Peyer's patch (tissue), 4 donors: ENCODE measurements at regions not wholly inside any gene's neighbourhood (a gene's known extent, or its start where the extent isn't known, plus 50 kb on each side); places are given as distances from the start of the nearest gene placed in this dataset.
"Not testable (repeated sequence)": the region's sequence is repeated elsewhere in the genome, so short reads cannot be mapped to it uniquely, and the experiment has no call there.

ENCODE experiments used
- POLR2A ChIP-seq, 2 donors: fragments of 450-650 bp; IDR thresholded peaks; one replicate each; pipeline ENCODE4 v1.5.1; 2017; ENCODE audit warnings: antibody characterized with exemption in 2 of 2, mild to moderate bottlenecking in 2 of 2, moderate library complexity in 2 of 2
- TF ChIP-seq, protein P1 (sequence below), 6 experiments: fragments of 450-650 bp in 4 of 6; fragments of 200-600 bp in 2 of 6; sonication (generic) in 1 of 6; IDR thresholded peaks; one replicate each; pipeline ENCODE4 v1.5.1; 2017 to 2019; ENCODE audit warnings: antibody characterized with exemption in 6 of 6, mild to moderate bottlenecking in 3 of 6, moderate library complexity in 1 of 6

- TF ChIP-seq, protein P1, sequence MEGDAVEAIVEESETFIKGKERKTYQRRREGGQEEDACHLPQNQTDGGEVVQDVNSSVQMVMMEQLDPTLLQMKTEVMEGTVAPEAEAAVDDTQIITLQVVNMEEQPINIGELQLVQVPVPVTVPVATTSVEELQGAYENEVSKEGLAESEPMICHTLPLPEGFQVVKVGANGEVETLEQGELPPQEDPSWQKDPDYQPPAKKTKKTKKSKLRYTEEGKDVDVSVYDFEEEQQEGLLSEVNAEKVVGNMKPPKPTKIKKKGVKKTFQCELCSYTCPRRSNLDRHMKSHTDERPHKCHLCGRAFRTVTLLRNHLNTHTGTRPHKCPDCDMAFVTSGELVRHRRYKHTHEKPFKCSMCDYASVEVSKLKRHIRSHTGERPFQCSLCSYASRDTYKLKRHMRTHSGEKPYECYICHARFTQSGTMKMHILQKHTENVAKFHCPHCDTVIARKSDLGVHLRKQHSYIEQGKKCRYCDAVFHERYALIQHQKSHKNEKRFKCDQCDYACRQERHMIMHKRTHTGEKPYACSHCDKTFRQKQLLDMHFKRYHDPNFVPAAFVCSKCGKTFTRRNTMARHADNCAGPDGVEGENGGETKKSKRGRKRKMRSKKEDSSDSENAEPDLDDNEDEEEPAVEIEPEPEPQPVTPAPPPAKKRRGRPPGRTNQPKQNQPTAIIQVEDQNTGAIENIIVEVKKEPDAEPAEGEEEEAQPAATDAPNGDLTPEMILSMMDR (IDR thresholded peaks at IDR 0.05), result not testable (repeated sequence)
- TF ChIP-seq POLR2A (IDR thresholded peaks at IDR 0.05), result not testable (repeated sequence)
Measured at GRCh38 chr1:149841597-149842238, 57.6 kb upstream of the BOLA1 start.
